Natural killer cell (primary cell): ENCODE measurements at regions not wholly inside any gene's neighbourhood (a gene's known extent, or its start where the extent isn't known, plus 50 kb on each side); places are given as distances from the start of the nearest gene placed in this dataset.

ENCODE experiments used
- ATAC-seq, 3 donors: fragments of 150-1000 bp in 2 of 3; fragments of 200-7000 bp in 1 of 3; cut with Tn5 transposase; 1 replicate in 1 of 3; 2 replicates in 2 of 3; pipeline ENCODE4 v1.10.0; 2021; ENCODE audit warnings: mild to moderate bottlenecking in 2 of 3, moderate library complexity in 2 of 3
- DNase-seq, 2 donors: peaks; one replicate each; pipeline versions ENCODE4 v3.0.0 to v3.0.0-alpha.2; 2013 to 2021; ENCODE audit warnings: mixed read lengths in 1 of 2
- H3K27ac ChIP-seq: one replicate; pipeline ENCODE4 v1.5.1; 2013; ENCODE audit warnings: mild to moderate bottlenecking, low read length
- H3K27me3 ChIP-seq: one replicate; pipeline ENCODE4 v1.6.1; 2013; ENCODE audit warnings: low read length; ENCODE audit not compliant: control insufficient read depth, insufficient read depth
- H3K36me3 ChIP-seq: one replicate; pipeline ENCODE4 v1.6.1; 2013; ENCODE audit warnings: low read length; ENCODE audit not compliant: control insufficient read depth, insufficient read depth
- H3K4me1 ChIP-seq: one replicate; pipeline ENCODE4 v1.6.1; 2013; ENCODE audit warnings: low read length; ENCODE audit not compliant: control insufficient read depth, insufficient read depth
- H3K4me3 ChIP-seq: one replicate; pipeline ENCODE4 v1.5.1; 2013; ENCODE audit warnings: low read length
- H3K9me3 ChIP-seq: one replicate; pipeline ENCODE4 v1.6.1; 2013; ENCODE audit warnings: low read length; ENCODE audit not compliant: control insufficient read depth, insufficient read depth
- H3K27ac Mint-ChIP-seq, 2 donors: one replicate each; pipeline ENCODE4 v1.8.0; 2022; ENCODE audit warnings: mild to moderate bottlenecking in 2 of 2, mixed read lengths in 2 of 2, moderate library complexity in 1 of 2
- H3K27me3 Mint-ChIP-seq, 2 donors: one replicate each; pipeline ENCODE4 v1.8.0; 2022; ENCODE audit warnings: low read depth in 2 of 2, mixed read lengths in 2 of 2
- H3K36me3 Mint-ChIP-seq: one replicate; pipeline ENCODE4 v1.8.0; 2022; ENCODE audit warnings: mixed read lengths
- H3K4me1 Mint-ChIP-seq, 2 donors: one replicate each; pipeline ENCODE4 v1.8.0; 2022; ENCODE audit warnings: mixed read lengths in 2 of 2
- H3K4me3 Mint-ChIP-seq: one replicate; pipeline ENCODE4 v1.8.0; 2022; ENCODE audit warnings: mild to moderate bottlenecking, moderate library complexity, mixed read lengths
- H3K9me3 Mint-ChIP-seq, 2 donors: one replicate each; pipeline ENCODE4 v1.8.0; 2022; ENCODE audit warnings: mixed read lengths in 2 of 2
- CTCF ChIP-seq: fragments of 200-600 bp; IDR thresholded peaks from one replicate; pipeline ENCODE4 v1.8.0; 2022; ENCODE audit warnings: antibody characterized with exemption
- WGBS: methylation state at CpG from one replicate; pipeline ENCODE4 v1.1.7; 2013; ENCODE audit warnings: missing lambda C conversion rate; ENCODE audit not compliant: insufficient coverage; 5-methylcytosine and 5-hydroxymethylcytosine counted together
- intact Hi-C: fragments of 100-400 bp; cut with micrococcal nuclease; formaldehyde crosslinking; loops from one replicate; pipeline ENCODE4 v1.14.2; 2022

- Histone ChIP-seq H3K27ac (no peak overlapping the region), H3K27me3 (no peaks in the 10 kb centered on the region), H3K4me3 (no peak overlapping the region), H3K36me3 (no peaks in the 10 kb centered on the region), H3K4me1 (no peaks in the 10 kb centered on the region), H3K9me3 (no peaks in the 10 kb centered on the region)
- no peak for DNase-seq
- intact Hi-C loops: loop anchor here (10.0 kb wide), 1 partner anchor 1814 kb away; the partner anchor contains the start of gene C4orf36
- Mint-ChIP-seq H3K4me3 (no peak overlapping the region), H3K36me3 (no peaks in the 10 kb centered on the region), H3K4me1 (no peaks in the 10 kb centered on the region), H3K9me3 (peaks cover 2 to 4% of the 10 kb centered on the region in 2 donors), H3K27ac (no peak overlapping the region), H3K27me3 (no peaks in the 10 kb centered on the region)
- TF ChIP-seq CTCF: no peak
- WGBS: 0% methylated on average over 1 of the region's 1 CpG
- no peak for ATAC-seq
These were observed 114.7 kb upstream of the WDFY3 start for GRCh38 chr4:85081196-85081595.

GRCh38 chr4:85084371-85085094 is 118.0 kb upstream of the WDFY3 start:
- H3K4me3 Mint-ChIP-seq: no peak overlapping the region
- no peaks in the 10 kb centered on the region for H3K4me1 Mint-ChIP-seq
- ATAC-seq: no peak

GRCh38 chr4:85086721-85087120 is 120.2 kb upstream of the WDFY3 start:
- Mint-ChIP-seq H3K27me3 (no peaks in the 10 kb centered on the region), H3K36me3 (no peaks in the 10 kb centered on the region), H3K4me1 (no peaks in the 10 kb centered on the region), H3K27ac (no peak overlapping the region), H3K9me3 (peaks cover 4 to 7% of the 10 kb centered on the region in 2 donors), H3K4me3 (no peak overlapping the region)
- DNase-seq: no peak
- H3K9me3 ChIP-seq: no peaks in the 10 kb centered on the region
- H3K27ac ChIP-seq: no peak overlapping the region
- ATAC-seq: no peak
- no peak for TF ChIP-seq CTCF
- H3K36me3 ChIP-seq: no peaks in the 10 kb centered on the region
- WGBS: 73% methylated on average over 2 of the region's 2 CpGs
- no peak overlapping the region for H3K4me3 ChIP-seq
- H3K27me3 ChIP-seq: no peaks in the 10 kb centered on the region
- intact Hi-C loops: loop anchor here (10.0 kb wide), 1 partner anchor 1808 kb away; the partner anchor contains the start of gene C4orf36
- no peaks in the 10 kb centered on the region for H3K4me1 ChIP-seq

More at GRCh38 chr4:85084371-85085094, 118.0 kb upstream of the WDFY3 start:
- no peak for TF ChIP-seq CTCF
- no peaks in the 10 kb centered on the region for H3K4me1 ChIP-seq
- peak in 1 of 2 donors; percentile 49 for DNase-seq
- no peak overlapping the region for H3K4me3 ChIP-seq
- H3K9me3 ChIP-seq: no peaks in the 10 kb centered on the region
- WGBS: 27% methylated on average over 2 of the region's 3 CpGs
- H3K27ac ChIP-seq: no peak overlapping the region
- H3K36me3 ChIP-seq: no peaks in the 10 kb centered on the region
- no peaks in the 10 kb centered on the region for H3K27me3 ChIP-seq
- Mint-ChIP-seq H3K9me3 (peaks cover 4 to 6% of the 10 kb centered on the region in 2 donors), H3K27me3 (no peaks in the 10 kb centered on the region), H3K36me3 (no peaks in the 10 kb centered on the region), H3K27ac (no peak overlapping the region)
- intact Hi-C loops: loop anchor here (10.0 kb wide), 1 partner anchor 1810 kb away; the partner anchor contains the start of gene C4orf36
